ENCODE measurements at regions not wholly inside any gene's neighbourhood (a gene's known extent, or its start where the extent isn't known, plus 50 kb on each side); places are given as distances from the start of the nearest gene placed in this dataset.

GRCh38 chr2:193542762-193543161 lies 1348.0 kb upstream of the TMEFF2 start:
- no peak for TF ChIP-seq CTCF (IDR thresholded peaks at IDR 0.05; ENCODE audit: low read depth, low read length)
- no peak overlapping the region for H3K27ac ChIP-seq
- H3K36me3 ChIP-seq, result no peaks in the 10 kb centered on the region
- no peak for DNase-seq (ENCODE audit: low read depth in 1 of 2, low spot score in 1 of 2)
- no peak overlapping the region for H3K4me3 ChIP-seq
- H3K27me3 ChIP-seq, result no peaks in the 10 kb centered on the region
- no peaks in the 10 kb centered on the region for H3K9me3 ChIP-seq (ENCODE audit: low read depth)
- no peaks in the 10 kb centered on the region for H3K4me1 ChIP-seq (ENCODE audit: low read depth)

- no peaks in the 10 kb centered on the region for H3K4me1 ChIP-seq (ENCODE audit: low read depth)
- no peaks in the 10 kb centered on the region for H3K27me3 ChIP-seq
- no peak overlapping the region for H3K4me3 ChIP-seq
- no peak for TF ChIP-seq CTCF (IDR thresholded peaks at IDR 0.05; ENCODE audit: low read depth, low read length)
- no peak for DNase-seq (ENCODE audit: low read depth in 1 of 2, low spot score in 1 of 2)
- H3K9me3 ChIP-seq (ENCODE audit: low read depth), result no peaks in the 10 kb centered on the region
- no peak overlapping the region for H3K27ac ChIP-seq
- no peaks in the 10 kb centered on the region for H3K36me3 ChIP-seq
Measured at GRCh38 chr2:193539188-193539587, 1344.5 kb upstream of the TMEFF2 start.

GRCh38 chr2:193538061-193538460 lies 1343.3 kb upstream of the TMEFF2 start:
- H3K4me3 ChIP-seq, result no peak overlapping the region
- H3K27ac ChIP-seq, result no peak overlapping the region
- no peaks in the 10 kb centered on the region for H3K27me3 ChIP-seq
- H3K4me1 ChIP-seq (ENCODE audit: low read depth), result no peaks in the 10 kb centered on the region
- H3K36me3 ChIP-seq, result no peaks in the 10 kb centered on the region
- no peak for DNase-seq (ENCODE audit: low read depth in 1 of 2, low spot score in 1 of 2)
- no peak for TF ChIP-seq CTCF (IDR thresholded peaks at IDR 0.05; ENCODE audit: low read depth, low read length)
- no peaks in the 10 kb centered on the region for H3K9me3 ChIP-seq (ENCODE audit: low read depth)

GRCh38 chr2:193537531-193537930 lies 1342.8 kb upstream of the TMEFF2 start:
- H3K27ac ChIP-seq, result no peak overlapping the region
- H3K4me1 ChIP-seq (ENCODE audit: low read depth), result no peaks in the 10 kb centered on the region
- no peak for DNase-seq (ENCODE audit: low read depth in 1 of 2, low spot score in 1 of 2)
- no peaks in the 10 kb centered on the region for H3K9me3 ChIP-seq (ENCODE audit: low read depth)
- H3K27me3 ChIP-seq, result no peaks in the 10 kb centered on the region
- no peak for TF ChIP-seq CTCF (IDR thresholded peaks at IDR 0.05; ENCODE audit: low read depth, low read length)
- H3K36me3 ChIP-seq, result no peaks in the 10 kb centered on the region
- no peak overlapping the region for H3K4me3 ChIP-seq

GRCh38 chr2:193528458-193528857 lies 1333.7 kb upstream of the TMEFF2 start:
- Histone ChIP-seq H3K36me3 (no peaks in the 10 kb centered on the region), H3K4me1 (ENCODE audit: low read depth) (no peaks in the 10 kb centered on the region), H3K27me3 (no peaks in the 10 kb centered on the region), H3K9me3 (ENCODE audit: low read depth) (no peaks in the 10 kb centered on the region), H3K4me3 (no peak overlapping the region), H3K27ac (no peak overlapping the region)
- TF ChIP-seq CTCF (IDR thresholded peaks at IDR 0.05; ENCODE audit: low read depth, low read length), result no peak
- DNase-seq (ENCODE audit: low read depth in 1 of 2, low spot score in 1 of 2), result no peak

GRCh38 chr2:193527146-193527545 lies 1332.4 kb upstream of the TMEFF2 start:
- no peak overlapping the region for H3K27ac ChIP-seq
- H3K27me3 ChIP-seq, result no peaks in the 10 kb centered on the region
- DNase-seq (ENCODE audit: low read depth in 1 of 2, low spot score in 1 of 2), result no peak
- no peaks in the 10 kb centered on the region for H3K4me1 ChIP-seq (ENCODE audit: low read depth)
- no peaks in the 10 kb centered on the region for H3K36me3 ChIP-seq
- no peaks in the 10 kb centered on the region for H3K9me3 ChIP-seq (ENCODE audit: low read depth)
- TF ChIP-seq CTCF (IDR thresholded peaks at IDR 0.05; ENCODE audit: low read depth, low read length), result no peak
- H3K4me3 ChIP-seq, result no peak overlapping the region
